ENCODE measurements at regions not wholly inside any gene's neighbourhood (a gene's known extent, or its start where the extent isn't known, plus 50 kb on each side); places are given as distances from the start of the nearest gene placed in this dataset.

DNA sequence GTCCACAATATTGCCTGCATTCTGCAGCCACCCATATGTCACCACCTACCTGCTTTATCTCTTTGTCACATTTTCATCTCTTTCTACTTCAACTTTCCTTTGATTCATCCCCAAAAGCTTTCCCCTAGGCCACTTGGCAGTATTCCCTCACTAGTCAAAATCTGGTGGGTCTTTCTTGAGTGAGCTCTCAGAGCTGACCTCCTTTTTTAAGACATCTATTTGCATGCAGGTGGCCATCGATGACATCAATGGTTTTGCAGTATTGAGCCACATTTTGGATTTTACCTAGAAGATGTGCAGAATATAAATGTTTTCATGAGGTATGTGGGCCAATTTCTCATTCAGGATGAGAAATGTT lies 133.4 kb upstream of the REG3A start:
- TF ChIP-seq, protein P1, sequence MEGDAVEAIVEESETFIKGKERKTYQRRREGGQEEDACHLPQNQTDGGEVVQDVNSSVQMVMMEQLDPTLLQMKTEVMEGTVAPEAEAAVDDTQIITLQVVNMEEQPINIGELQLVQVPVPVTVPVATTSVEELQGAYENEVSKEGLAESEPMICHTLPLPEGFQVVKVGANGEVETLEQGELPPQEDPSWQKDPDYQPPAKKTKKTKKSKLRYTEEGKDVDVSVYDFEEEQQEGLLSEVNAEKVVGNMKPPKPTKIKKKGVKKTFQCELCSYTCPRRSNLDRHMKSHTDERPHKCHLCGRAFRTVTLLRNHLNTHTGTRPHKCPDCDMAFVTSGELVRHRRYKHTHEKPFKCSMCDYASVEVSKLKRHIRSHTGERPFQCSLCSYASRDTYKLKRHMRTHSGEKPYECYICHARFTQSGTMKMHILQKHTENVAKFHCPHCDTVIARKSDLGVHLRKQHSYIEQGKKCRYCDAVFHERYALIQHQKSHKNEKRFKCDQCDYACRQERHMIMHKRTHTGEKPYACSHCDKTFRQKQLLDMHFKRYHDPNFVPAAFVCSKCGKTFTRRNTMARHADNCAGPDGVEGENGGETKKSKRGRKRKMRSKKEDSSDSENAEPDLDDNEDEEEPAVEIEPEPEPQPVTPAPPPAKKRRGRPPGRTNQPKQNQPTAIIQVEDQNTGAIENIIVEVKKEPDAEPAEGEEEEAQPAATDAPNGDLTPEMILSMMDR (IDR thresholded peaks at IDR 0.05; ENCODE audit: low read depth, low read length, poor library complexity, severe bottlenecking), result no peak
- TF ChIP-seq EZH2phosphoT487 (IDR thresholded peaks at IDR 0.05; ENCODE audit: borderline replicate concordance, low read length), result no peak
